ENCODE measurements at regions not wholly inside any gene's neighbourhood (a gene's known extent, or its start where the extent isn't known, plus 50 kb on each side); places are given as distances from the start of the nearest gene placed in this dataset.

DNA sequence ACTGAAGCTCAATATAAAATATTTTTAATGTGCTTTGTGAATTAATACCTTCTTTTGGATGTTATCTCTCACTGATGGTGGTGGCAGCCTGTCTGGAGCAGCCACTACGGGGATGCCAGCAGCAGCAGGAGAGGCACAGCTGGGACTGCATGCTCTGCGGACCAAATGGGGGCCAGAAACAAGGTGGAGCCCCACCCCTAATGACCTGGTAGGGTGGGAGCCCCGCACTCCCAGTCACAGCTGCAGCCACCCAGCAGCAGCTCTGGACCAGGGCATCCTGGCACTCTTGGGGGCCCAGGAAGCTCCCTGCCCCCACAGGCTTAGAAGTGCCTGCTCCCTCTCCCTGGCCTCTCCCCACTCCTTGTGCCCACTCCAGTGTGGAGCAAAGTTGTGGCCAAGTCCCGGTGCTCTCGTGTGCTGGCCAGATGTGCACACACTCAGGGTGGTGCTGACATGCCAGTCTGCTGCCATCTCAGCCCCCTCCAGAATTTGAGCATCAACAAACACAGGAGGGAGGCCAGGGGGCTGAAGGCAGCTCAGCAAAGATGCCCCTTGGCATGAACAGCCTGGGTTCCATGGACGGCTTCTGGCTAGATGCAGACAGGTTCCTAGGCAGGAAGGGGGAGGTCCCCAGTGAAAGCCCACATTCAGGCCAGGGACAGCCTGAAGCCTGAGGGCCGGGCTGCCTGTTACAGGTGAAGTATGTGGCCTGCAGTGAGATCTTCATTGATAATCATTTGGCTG is 696.7 kb upstream of the SLITRK5 start:
- DNase-seq, result no peak

DNA sequence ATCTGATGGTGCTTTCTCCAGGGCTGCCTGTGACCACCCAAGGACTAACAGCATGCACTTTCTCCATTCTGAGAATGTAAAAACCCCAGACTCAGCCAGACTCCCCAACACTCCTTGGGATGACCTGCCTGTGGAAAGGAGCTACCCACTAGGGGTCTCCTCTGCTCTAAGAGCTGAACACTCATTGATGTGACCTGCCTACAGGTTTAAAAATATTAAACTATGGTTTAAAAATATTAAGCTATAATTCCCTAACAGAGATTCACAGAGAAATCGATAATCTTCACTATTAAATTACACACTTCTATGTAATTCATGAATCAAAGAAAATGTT is 696.2 kb upstream of the SLITRK5 start:
- DNase-seq, result no peak

DNA sequence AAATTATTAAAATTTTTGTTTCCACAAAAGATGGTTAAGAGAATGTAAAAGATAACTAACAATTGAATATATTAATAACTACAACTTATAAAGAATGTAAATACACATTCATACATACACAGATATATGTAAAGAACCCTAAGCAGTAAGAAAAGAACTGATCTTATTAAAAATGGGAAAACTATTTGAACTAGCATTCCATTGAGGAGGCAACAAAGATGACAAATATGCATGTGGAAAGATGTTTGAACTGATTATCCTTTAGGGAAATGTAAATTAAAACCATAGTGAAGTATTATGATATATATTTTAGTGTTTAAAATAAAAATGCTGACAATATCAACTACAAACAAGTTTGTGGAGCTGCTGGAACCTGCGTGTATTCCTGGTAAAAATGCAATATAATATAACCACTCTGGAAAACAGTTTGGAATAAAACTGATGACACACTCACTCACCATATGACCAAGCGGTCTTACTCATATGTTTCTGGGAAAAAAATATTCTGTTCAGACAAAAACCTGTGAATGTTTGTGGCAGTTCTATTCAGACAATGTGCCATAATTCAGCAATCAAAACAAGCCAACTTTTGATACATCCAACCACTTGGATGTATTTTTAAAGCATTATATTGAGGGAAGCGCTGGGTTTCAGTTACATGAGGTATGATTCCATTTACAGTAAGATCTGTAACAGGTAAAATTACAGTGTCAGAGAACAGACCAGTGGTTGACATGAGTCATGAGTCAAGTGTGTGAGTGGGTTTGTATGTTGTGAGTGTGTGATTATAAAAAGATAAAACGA is 694.4 kb upstream of the SLITRK5 start:
- no peak for DNase-seq

DNA sequence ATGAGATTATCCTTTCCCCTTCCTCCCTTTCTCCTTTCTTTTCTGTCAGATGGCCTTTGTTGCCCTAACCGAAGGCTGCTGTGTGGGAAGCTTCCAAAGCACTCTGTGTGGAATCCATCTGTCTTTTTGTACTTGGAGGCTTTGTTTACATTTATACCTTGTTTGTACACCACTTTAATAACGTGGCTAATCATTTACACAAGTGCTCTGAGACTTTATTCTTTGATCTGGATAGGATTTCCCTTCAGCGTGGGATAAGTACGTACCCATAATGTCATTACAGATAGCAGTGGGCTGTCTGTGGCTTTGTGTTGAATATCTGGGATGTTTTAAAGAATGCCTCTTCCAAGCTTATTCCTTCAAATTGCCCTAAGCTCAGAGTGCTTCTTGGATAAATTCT is 684.7 kb upstream of the SLITRK5 start:
- no peak for DNase-seq

DNA sequence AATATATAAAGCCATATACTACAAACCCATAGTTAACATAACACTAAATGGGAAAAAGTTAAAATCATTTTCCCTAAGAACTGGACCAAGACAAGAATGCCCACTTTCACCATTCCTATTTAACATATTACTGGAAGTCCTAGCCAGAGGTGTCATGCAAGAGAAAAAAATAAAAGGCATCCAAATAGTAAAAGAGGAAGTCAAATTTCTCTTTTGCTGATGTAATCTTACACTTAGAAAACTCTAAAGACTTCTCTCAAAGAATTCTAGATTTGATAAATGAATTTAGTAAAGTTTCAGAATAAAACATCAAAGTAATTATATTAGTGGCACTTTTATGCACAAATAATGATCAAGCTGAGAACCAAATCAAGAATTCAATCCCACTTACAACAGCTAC is 678.9 kb upstream of the SLITRK5 start:
- DNase-seq, result no peak

DNA sequence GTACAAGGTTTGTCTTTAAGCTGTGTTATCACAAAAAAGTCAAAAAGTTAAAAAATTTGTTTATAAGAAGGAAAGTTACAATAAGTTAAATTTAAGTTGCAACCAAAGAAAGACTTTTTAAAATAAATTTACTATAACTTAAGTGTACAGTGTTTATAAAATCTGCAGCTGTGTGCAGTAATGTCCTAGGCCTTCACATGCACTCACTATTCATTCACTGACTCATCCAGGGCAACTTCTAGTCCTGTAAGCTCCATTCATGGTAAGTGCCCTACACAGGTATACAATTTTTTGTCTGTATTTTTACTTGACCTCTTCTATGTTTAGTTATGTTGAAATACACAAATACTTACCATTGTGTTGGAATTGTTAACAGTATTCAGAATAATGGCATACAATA is 667.9 kb upstream of the SLITRK5 start:
- DNase-seq, result no peak

DNA sequence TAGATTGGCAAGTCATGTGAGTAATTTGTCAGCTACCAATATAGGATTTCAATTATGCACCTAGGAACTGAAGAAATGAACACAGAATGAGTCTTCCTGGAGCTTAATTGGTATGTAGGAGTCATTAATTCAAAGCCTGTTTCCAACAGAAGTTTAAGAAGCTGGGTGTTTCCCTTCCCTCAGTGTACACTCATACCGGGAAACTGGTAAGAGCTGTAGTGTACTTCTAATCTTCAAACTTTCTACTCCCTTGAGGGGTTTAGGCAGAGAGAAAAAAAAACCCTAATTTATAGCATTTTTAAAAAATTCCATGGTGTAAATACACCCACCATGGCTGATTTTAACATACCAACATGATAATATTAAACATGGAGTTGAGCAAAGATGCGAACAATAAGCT is 665.7 kb upstream of the SLITRK5 start:
- DNase-seq, result no peak

DNA sequence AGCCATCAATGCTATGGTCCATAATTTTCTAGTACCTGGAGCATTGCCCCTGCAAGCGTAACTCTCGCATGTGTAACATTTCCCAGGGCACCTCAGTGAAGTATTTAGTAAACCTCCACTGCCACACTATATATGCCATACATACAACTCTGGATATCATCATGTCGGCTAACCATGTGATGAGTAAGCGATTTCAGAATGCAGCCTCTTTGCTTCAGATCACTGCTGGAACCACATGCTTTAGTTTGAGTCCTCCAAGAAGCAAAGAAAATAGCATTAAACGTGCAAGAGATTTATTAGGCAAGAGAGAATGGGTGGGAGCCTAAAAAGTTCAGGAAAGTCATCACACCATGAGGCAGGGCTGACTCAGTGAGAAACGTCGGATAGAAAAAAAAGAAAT is 635.6 kb upstream of the SLITRK5 start:
- DNase-seq, result no peak

DNA sequence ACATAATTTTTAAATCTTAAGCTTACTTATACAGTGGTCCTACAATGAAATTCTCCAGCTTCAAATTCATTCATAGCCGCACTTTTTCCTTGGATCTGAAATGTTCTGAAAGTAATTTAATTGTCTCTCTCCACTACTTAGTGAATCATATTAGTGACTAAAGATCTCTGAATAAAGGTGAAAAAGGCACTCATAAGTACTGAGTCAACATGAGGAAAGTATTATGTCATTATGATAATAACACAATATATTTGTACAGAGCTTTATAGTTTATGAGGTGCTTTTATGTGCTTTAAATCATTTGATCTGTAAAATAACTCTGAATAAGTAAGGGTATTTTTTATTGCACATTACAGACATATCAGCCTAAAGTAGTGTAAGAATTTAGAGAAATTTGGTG is 628.2 kb upstream of the SLITRK5 start:
- no peak for DNase-seq

DNA sequence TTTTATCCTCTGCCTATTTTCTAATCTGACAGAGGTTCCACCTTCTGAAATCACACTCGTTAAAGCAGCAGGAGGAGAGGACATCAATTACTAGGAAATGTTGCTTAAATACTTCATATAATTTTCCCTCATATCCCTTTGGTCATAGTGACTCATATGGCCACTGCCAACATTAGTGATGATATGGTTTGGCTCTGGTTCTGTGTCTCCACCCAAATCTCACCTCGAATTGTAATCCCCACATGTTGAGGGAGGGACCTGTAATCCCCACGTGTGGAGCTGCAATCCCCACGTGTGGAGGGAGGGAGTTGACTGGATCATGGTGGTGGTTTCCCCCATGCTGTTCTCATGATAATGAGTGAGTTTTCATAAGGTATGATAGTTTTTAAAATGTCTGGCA is 618.4 kb upstream of the SLITRK5 start:
- DNase-seq, result no peak

DNA sequence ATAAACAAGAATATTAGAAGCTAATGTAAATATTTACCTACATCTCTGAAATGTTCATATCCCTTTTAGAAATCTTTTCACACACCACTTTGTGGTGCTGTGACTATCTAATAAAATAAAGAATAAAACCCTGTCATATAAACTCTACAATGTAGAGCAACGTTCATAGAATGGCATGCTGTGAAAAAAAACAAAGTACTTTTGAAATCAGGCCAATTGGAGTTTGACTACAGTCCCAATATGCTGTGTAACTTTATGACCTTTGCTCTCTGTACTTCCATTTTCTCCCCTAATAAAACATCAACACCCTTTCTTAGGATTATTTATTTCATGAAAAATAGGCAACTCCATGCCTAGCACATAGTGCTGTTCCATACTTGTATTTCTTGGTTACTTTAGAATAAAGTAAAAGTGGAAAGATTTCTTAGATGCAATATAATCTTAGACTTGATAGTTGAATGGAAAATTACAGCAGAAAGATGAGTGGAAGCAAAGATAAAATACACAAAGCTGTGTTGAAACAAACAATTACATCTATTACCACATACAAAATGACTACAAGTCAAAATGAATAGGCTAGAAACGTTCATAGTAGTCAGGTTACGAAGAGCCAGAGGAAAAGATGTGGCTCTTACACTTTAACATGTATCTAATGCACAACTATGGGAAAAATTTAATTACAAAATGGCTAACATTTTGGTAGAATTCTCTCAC is 613.2 kb upstream of the SLITRK5 start:
- DNase-seq, result no peak

DNA sequence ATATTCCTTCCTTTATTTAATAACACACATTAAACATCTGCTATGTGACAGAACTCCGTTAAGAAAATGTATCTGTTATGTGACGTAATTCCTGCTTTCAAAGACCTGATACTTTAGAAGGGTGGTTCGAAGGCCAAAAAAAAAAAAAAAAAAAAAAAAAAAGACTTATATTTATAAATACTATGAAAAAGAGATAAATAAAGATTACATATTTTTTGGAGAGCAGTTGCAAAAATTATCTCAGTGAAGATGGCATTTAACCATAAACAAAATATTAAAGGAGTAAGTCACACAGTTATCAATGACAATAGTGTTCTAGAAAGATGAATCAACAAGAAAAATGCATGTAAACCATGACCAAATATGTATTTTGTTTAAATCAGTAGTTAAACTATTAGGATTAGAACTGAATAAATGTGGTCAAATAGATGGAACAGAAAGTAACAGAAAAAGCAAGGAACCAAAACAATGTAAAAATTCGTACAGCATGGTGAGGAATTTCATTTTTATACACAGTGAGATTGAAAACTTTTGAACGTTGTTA is 612.3 kb upstream of the SLITRK5 start:
- no peak for DNase-seq

DNA sequence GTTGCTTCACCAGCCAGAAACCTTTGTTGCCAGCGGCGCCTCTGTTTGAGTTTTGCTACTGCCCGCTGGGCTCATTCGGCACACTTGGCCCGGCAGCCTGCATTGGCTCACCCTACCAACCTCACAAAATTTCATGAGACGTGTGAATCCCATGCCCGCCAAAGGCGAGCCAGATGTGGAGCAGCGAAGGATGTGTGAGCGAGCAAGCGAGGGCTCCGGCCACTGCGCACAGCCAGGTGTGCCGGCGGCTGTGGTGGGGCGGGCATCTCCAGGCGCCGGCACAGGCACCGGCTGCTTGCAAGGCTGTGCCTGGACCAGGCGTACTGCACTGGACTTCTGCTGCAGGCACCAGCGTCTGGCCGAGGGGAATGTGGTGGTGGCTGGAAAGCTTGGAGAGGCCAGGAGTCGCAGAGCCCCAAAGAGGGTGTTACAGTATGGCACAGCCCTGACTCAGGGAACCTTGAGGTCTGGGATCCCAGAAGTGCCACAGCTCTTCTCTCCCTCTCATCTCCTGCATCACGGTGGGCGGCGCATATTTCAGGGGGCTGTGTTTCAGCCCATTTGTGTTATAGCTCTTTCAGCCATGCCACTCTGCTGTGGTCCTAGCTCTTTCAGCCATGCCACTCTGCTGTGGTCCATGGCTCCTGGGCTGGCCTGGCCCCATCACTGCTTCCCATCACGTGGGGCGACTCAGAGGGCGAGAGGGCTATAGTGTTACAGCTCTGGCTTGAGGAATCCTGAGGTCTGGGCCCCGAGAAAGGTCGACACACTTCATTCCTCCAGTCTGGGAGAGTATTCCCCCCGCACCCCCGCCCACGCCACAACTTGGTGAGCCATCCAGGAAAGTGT is 592.0 kb upstream of the SLITRK5 start:
- DNase-seq, result no peak

DNA sequence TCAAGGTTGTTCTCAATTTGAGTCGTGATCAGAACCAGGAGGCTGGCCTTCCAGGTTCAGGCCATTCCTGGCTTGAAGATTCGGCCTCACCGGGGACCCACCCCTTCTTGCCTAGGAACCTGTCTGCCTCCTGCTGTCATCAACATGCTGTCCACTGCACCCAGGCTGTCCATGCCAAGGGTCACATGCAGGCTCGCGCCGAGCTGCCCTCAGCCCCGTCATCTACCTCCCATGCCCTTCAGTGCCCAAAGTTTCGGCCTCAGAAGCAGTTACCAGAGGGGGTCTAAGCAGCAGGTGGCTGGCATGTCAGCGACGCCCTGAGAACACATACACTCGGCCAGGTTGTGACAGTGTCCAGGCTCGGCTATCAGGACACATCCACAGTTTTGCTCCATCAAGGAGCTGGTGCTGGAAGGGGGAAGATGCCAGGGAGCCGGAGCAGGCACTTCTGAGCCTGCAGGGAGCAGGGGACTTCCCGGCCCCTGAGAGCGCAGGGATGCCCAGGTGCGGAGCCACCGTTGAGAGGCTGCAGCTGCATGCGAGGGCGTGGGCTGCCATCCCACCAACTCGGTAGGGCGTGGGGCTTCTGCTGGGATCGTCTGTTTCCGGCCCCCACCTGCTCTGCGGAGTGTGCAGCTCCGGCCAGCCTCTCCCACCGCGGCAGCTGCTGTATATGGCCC is 590.9 kb upstream of the SLITRK5 start:
- no peak for DNase-seq

DNA sequence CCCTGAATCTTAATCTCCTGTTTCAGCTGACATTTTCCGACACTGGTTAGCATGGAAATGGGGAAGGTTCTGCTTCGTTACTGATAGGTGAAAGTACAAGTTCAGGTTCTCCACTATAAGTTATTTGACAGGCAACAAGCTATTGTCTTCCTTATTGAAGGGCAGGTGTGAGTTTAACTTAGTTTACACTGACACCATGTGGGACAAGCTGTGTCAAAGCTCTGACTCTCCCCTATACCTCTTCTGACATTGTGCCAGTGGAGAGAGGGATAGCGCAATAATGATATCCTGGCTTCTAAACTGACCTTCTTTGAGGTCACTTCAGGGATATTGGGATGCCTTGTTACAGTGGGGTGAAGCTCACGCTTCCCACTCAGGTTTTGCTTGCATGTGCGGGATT is 587.0 kb upstream of the SLITRK5 start:
- no peak for DNase-seq

DNA sequence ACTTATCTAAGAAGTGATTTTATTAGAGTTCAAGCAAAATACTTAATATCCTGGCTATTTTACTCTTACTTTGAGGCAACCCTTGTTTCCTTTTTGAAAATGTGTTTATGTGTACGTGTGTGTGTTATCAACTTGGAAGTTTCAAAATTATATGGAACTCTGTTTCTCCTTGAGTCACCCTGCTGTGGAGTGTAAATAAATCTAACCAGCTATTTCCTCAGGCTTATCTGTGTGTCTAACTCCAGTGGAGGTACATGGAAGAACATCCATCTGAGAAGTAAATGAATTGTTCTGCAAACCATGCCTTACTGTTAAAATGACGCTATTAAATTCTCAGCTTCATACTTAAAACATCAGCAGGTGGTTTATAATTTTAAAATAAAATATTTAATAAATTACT is 583.4 kb upstream of the SLITRK5 start:
- no peak for DNase-seq

DNA sequence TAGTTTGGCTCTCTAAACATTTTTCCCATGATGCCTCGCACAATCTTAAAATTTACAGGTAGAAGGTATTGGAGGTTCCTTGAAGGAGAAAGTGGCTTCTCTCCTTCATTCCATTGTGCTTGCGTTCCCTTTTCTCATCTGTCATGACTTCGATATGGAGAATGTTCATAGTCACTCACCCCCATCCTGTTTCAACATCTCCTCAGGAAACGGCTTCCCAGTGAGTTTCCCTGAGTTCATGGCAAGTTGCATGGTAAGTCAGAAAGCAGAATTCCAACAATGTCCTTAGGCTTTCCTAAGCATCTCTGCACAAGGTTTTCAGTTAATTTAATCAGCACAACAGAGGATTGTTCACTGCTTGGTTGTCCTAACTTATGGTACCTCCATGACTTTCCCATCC is 581.8 kb upstream of the SLITRK5 start:
- DNase-seq, result no peak

DNA sequence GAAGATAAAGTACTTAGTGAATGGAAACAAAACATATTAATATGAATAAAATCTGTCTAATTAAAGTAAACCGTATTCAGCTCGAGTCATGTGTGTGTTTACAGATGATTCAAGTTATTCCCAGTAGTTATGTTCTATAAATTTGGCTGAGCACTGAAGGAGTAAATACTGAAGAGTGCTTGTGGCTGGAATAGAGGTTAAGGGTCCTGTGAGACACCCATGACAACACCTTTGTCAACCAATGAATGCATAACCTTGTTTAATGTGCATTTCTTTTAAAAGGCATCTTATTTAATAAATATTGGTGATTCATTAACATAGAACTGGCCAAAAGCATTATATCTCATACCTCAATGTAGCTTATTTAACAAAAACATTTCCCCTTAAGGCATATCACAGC is 577.8 kb upstream of the SLITRK5 start:
- DNase-seq, result no peak

DNA sequence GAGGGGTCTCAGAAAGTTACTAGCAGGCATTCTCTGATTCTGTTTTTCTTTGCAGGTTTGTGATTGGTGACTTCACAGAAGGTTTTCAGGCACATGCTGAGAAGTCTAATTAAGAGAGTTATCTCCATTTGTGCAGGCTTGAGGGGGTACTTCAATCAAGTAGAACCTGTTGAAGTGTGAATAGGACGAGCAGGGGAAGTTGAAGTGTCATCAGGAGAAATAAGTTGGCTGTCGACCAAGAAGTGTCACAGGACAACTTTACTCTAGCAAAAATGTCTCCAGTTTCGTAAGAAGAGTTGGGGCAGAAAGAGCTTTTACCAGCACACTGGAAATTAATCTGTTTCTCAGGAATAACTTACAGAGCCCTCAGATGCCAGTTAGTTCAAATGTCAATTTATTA is 576.5 kb upstream of the SLITRK5 start:
- no peak for DNase-seq

DNA sequence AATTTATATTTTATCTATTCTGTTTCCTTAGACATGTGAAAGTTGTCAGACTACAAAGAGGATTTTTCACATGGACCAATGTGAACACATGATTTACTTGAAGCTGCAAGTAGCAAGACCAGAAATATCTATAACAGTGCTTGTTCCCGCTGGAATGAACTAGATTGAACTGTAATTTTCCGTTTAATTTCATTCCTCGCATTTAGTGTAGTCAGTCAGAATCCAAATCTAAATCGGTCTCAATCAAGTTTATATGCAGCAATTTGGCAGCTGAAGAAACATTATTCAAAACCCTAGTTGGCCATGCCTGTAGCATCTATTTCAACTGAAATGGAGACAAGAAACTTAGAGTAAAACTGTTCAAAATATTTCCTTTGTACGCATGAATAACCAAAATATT is 570.7 kb upstream of the SLITRK5 start:
- DNase-seq, result no peak

DNA sequence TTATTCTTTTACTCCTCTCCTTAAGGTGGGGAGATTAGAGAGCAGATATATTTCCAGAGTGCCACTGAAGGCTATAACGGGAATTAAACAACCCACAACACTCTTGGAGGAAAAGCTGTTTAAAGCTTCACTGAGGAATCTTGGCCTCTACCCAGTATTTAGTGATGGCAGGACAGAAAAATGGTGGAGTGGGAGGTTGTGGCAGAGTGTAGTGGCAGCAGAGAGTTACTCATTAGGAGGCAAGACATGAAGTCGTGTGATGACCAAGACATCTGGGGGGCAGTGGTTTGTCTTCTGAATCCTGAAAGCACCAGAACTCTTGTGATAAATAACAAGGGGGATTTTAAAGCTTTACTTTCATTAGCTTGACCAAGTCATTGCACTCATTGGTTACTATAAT is 563.5 kb upstream of the SLITRK5 start:
- no peak for DNase-seq

DNA sequence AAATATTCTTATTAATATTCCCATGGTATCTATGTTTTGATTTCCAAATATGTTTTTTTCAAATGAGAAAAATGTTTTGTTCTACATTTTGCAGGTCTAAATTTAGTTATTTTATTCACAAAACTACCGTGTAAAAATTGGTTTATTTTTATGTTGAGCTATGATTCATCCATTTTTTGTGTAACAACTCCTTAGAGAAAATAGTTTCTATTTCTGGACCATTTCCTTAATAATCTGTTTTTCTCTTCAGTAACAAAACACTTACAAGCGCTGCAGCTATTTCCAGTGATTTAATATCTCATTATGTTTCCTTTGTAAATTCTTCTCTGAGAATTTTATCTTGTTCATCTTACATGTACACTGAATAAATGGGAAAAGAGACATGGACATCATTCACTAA is 550.7 kb upstream of the SLITRK5 start:
- no peak for DNase-seq

All from CD4-positive, alpha-beta T cell treated with Interferon gamma for 1 hour (primary cell).